ENCODE measurements at regions not wholly inside any gene's neighbourhood (a gene's known extent, or its start where the extent isn't known, plus 50 kb on each side); places are given as distances from the start of the nearest gene placed in this dataset.

DNA sequence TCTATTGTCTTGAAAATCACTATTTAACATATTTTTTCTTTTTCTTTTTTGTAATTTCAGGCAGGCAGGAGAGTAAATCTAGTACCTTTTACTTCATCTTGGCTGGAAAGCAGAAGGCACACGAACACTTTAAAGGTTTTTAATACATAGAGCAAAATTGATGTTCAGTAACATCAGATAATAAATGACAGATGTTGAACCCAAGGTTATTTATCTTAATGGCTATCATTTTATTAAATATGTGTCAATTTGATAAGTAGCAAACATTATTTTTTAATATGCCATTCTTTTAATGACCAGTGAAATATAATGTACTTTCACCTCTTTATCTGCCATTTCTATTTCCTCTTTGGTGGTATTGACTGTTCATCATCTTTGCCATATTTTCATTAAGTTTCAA, 381.2 kb downstream of the ARHGEF28 start:
- Mint-ChIP-seq H3K9me3 (no peaks in the 10 kb centered on the region), H3K27ac (ENCODE audit: low read depth) (no peak overlapping the region), H3K36me3 (ENCODE audit: insufficient read depth) (no peaks in the 10 kb centered on the region), H3K4me3 (no peak overlapping the region), H3K27me3 (peaks cover 52% of the 10 kb centered on the region), H3K4me1 (no peaks in the 10 kb centered on the region)
- DNase-seq (ENCODE audit: low spot score in 2 of 2) (no peak), ATAC-seq (replicated peaks; ENCODE audit: extremely low read depth, poor library complexity, severe bottlenecking) (no peak)

DNA sequence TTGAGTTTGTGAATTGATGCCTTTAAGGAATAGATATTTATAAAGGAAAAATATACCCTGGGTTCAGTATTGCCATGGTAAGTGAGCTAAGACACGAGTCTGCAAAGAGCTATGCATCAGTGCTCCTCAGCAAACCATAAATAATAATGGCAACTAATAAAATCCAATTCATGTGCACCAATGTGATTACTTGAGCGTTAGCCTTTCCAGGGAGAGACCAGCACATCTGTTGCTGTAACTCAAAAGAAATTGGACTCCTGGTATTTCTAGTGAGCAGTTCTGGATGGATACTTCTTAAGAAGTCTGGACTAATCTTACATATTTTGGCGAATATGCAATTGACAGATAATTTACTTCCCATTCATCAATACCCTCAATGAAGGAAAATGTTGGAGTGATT, 373.3 kb downstream of the ARHGEF28 start:
- Mint-ChIP-seq H3K4me3 (no peak overlapping the region), H3K36me3 (ENCODE audit: insufficient read depth) (no peaks in the 10 kb centered on the region), H3K27ac (ENCODE audit: low read depth) (no peak overlapping the region), H3K27me3 (peaks cover 30% of the 10 kb centered on the region), H3K4me1 (no peaks in the 10 kb centered on the region), H3K9me3 (no peaks in the 10 kb centered on the region)
- DNase-seq (ENCODE audit: low spot score in 2 of 2) (no peak), ATAC-seq (replicated peaks; ENCODE audit: extremely low read depth, poor library complexity, severe bottlenecking) (no peak)

DNA sequence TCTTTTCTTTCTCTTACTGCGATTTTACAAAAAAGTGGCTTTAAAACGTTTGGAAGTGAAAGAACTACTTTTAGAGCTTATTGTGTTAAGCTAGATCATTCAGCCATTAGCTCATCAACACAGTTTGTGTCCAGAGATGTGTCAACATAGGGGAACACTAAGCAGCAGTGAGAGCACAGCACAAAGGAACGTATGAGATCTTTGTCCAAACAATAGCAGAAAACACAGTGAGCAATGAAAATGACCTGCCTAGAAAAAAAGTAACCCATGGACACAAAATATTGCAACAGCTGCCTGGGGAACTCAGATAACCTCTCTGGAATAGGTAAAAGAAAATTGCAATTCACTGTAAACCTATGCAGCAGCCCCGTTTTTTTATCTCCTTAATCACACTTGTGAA, 372.5 kb downstream of the ARHGEF28 start:
- DNase-seq (ENCODE audit: low spot score in 2 of 2) (no peak), ATAC-seq (replicated peaks; ENCODE audit: extremely low read depth, poor library complexity, severe bottlenecking) (no peak)
- H3K4me1 Mint-ChIP-seq = no peaks in the 10 kb centered on the region
- no peaks in the 10 kb centered on the region for H3K9me3 Mint-ChIP-seq
- peaks cover 36% of the 10 kb centered on the region for H3K27me3 Mint-ChIP-seq
- H3K27ac Mint-ChIP-seq (ENCODE audit: low read depth) = no peak overlapping the region
- no peak overlapping the region for H3K4me3 Mint-ChIP-seq
- no peaks in the 10 kb centered on the region for H3K36me3 Mint-ChIP-seq (ENCODE audit: insufficient read depth)

DNA sequence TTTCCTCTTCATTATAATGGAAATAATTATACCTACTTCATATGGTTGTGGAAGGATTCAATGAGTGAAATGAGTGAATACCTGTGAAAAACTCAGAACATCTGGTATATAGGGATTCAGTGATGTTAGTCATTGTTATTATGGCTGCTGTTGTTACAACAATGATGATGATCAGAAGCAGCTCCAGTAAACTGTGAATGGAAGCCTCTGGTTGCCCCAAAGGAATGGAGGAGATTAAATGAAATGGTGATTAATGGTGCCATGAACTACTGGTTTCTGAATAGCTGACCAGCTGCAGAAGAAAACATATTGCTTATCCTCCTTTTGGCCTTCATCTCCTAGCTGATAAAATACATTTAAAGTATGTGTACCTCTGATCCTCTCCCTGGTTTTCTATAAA, 372.0 kb downstream of the ARHGEF28 start:
- no peak for ATAC-seq (replicated peaks; ENCODE audit: extremely low read depth, poor library complexity, severe bottlenecking)
- H3K36me3 Mint-ChIP-seq (ENCODE audit: insufficient read depth) = no peaks in the 10 kb centered on the region
- H3K4me3 Mint-ChIP-seq = no peak overlapping the region

DNA sequence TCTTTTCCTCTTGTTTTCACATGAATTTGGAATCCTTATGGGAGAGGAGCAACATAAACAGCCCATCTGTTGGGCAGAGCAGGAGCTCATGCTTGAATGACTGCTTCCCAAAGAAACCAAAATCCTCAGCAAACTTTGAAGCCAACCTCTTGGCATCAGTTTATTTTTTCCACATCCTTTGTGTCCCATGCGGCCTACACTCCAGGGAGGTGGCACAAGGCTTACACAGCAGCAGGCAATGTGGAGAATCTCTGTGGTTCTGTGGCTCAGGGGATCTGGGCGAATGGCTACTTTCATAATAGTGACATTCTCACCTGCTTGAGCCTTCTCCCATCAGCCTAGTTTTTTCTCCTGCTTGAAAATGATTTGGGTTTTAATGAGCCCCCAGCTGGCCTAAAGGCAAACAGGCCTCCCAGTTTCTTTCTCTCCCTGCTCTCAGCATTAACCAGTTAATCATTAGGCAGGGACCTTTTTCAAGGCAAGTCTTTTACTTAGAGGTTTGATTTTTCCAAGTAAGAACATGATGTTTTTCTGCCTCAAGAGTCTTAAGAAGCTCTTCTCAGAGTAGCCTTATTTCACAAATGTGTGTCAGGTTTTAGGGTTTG, 370.3 kb downstream of the ARHGEF28 start:
- Mint-ChIP-seq H3K9me3 (no peaks in the 10 kb centered on the region), H3K27me3 (peaks cover 47% of the 10 kb centered on the region), H3K4me1 (no peaks in the 10 kb centered on the region), H3K4me3 (no peak overlapping the region), H3K27ac (ENCODE audit: low read depth) (no peak overlapping the region), H3K36me3 (ENCODE audit: insufficient read depth) (no peaks in the 10 kb centered on the region)
- no peak for ATAC-seq (replicated peaks; ENCODE audit: extremely low read depth, poor library complexity, severe bottlenecking)
- no peak for DNase-seq (ENCODE audit: low spot score in 2 of 2)

More for the DNA sequence above, 372.0 kb downstream of the ARHGEF28 start:
- DNase-seq (ENCODE audit: low spot score in 2 of 2) = no peak
- Mint-ChIP-seq H3K27me3 (peaks cover 41% of the 10 kb centered on the region), H3K9me3 (no peaks in the 10 kb centered on the region), H3K27ac (ENCODE audit: low read depth) (no peak overlapping the region), H3K4me1 (no peaks in the 10 kb centered on the region)

DNA sequence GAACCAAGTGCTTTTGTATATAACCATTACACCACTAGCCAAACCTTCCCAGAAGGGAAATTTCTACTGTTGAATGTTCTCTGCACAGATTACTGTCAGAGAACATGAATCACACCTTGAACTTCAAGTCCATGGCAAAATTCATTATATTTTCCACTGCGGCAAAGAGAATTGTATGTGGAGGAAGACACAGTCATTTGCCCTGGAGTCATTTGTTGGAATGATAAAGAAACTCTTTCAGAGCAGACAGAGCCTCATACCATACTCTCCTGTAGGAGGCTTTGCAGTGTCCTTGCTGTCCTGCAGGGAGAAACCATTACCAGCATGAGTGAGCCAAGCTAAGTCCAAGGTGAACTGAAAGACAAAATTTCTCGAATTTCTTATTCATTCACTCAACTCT, 369.0 kb downstream of the ARHGEF28 start:
- Mint-ChIP-seq H3K27ac (ENCODE audit: low read depth) (no peak overlapping the region), H3K4me3 (no peak overlapping the region), H3K9me3 (no peaks in the 10 kb centered on the region), H3K4me1 (no peaks in the 10 kb centered on the region), H3K27me3 (peaks cover 52% of the 10 kb centered on the region), H3K36me3 (ENCODE audit: insufficient read depth) (no peaks in the 10 kb centered on the region)
- ATAC-seq (replicated peaks; ENCODE audit: extremely low read depth, poor library complexity, severe bottlenecking) (no peak), DNase-seq (ENCODE audit: low spot score in 2 of 2) (no peak)
